ENCODE measurements at regions not wholly inside any gene's neighbourhood (a gene's known extent, or its start where the extent isn't known, plus 50 kb on each side); places are given as distances from the start of the nearest gene placed in this dataset.

DNA sequence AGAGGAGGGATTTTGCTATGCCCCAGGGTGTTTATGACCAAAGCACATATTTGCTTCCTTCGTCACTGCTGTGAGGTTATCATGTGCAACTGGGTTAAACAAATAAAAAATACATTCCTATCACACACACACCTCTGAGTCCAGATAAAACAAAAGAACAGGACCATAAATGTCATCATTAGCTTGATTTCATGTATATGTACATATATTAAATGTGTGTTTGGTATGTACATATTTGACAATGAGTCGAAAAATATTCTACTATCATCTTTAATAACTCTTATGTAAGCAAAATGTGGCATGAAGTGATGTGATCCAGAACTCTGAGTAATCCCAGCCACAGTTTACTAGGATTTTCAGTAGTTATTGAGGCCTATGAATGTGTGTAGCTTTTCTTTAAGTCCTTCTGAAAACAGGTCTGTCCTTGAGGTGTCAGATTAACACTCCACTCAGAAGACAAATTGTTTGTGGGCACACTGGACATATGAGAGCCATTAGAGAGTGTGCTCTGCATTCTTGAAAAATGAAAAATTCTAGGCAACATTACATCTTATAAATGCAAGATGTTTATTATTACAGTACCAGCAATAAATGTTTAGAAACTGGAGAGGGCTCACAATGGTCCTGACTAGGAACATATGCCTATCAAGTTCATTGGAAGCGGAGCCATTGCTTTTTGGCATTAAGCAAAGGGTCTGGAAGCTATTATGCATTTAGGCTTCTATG, 335.1 kb upstream of the SEMA3A start:
- Histone ChIP-seq H4K20me1 (ENCODE audit: insufficient read depth, low read length, poor library complexity, severe bottlenecking) (no peaks in the 10 kb centered on the region), H3K4me3 (ENCODE audit: low read length, poor library complexity, severe bottlenecking) (no peak overlapping the region), H3K9me3 (ENCODE audit: insufficient read depth, low read depth, low read length) (no peaks in the 10 kb centered on the region), H3K79me2 (ENCODE audit: insufficient read depth, low read length) (no peaks in the 10 kb centered on the region), H2AFZ (ENCODE audit: low read length) (no peak overlapping the region), H3K36me3 (ENCODE audit: insufficient read depth, low read length) (no peaks in the 10 kb centered on the region), H3K9ac (ENCODE audit: low read depth, low read length, poor library complexity, severe bottlenecking) (no peak overlapping the region), H3F3A (ENCODE audit: low read depth) (no peaks in the 10 kb centered on the region), H3K4me1 (ENCODE audit: insufficient read depth, low read length, poor library complexity, severe bottlenecking) (no peaks in the 10 kb centered on the region), H3K27me3 (ENCODE audit: insufficient read depth, low read length, poor library complexity, severe bottlenecking) (no peaks in the 10 kb centered on the region), H3K9me2 (replicated peaks; ENCODE audit: low read depth, low read length) (0 out of 2 replicates have a peak, but pooled peaks cover 3% of the 10 kb centered on the region), H3K4me2 (ENCODE audit: low read depth, low read length, poor library complexity, severe bottlenecking) (no peak overlapping the region)
- TF ChIP-seq CTCF (conservative IDR thresholded peaks at IDR 0.05; ENCODE audit: low read length) (no peak), EZH2phosphoT487 (IDR thresholded peaks at IDR 0.05; ENCODE audit: borderline replicate concordance) (no peak)

DNA sequence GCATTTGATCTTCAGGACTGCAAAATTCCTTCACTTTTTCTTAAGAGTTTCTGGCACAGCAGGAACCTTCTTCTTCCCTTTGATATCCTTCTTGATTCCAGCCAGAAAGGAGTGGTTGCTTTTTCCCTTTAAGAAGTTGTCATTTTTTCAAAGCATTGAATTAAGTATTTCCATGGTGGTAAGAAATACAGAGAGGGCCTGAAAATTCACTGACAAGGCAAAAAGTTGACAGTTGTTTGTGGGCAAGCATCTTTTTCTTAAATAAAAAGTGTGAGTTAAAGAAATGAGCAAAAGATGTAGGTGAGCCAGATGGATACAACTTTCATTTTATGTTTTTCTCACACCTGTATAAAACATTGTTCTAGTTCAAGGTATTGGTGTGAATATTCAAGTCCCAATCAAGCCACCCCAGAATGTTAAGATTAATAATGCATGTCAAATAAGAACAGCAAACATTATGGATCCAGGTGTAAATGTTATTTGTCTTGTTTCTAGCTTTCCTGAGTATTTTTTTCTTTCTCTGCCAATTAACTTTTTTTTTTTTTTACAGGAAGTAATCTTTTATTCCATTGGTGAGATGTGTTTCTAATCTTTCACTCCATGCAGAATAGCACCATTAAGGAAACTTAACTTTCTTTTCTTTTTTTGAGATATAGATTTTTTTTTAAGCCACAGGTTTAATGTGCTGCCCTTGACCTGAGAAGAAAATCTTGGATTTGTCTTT, 334.3 kb upstream of the SEMA3A start:
- no peak overlapping the region for H2AFZ ChIP-seq (ENCODE audit: low read length)
- H3K9ac ChIP-seq (ENCODE audit: low read depth, low read length, poor library complexity, severe bottlenecking): no peak overlapping the region
- H3K4me3 ChIP-seq (ENCODE audit: low read length, poor library complexity, severe bottlenecking): no peak overlapping the region

More for the DNA sequence above, 334.3 kb upstream of the SEMA3A start:
- no peaks in the 10 kb centered on the region for H3K79me2 ChIP-seq (ENCODE audit: insufficient read depth, low read length)
- H3K27me3 ChIP-seq (ENCODE audit: insufficient read depth, low read length, poor library complexity, severe bottlenecking): no peaks in the 10 kb centered on the region
- H3K9me2 ChIP-seq (replicated peaks; ENCODE audit: low read depth, low read length): no peaks in the 10 kb centered on the region
- H4K20me1 ChIP-seq (ENCODE audit: insufficient read depth, low read length, poor library complexity, severe bottlenecking): no peaks in the 10 kb centered on the region
- TF ChIP-seq CTCF (conservative IDR thresholded peaks at IDR 0.05; ENCODE audit: low read length): no peak
- TF ChIP-seq EZH2phosphoT487 (IDR thresholded peaks at IDR 0.05; ENCODE audit: borderline replicate concordance): no peak
- no peaks in the 10 kb centered on the region for H3K4me1 ChIP-seq (ENCODE audit: insufficient read depth, low read length, poor library complexity, severe bottlenecking)
- no peaks in the 10 kb centered on the region for H3K36me3 ChIP-seq (ENCODE audit: insufficient read depth, low read length)
- H3F3A ChIP-seq (ENCODE audit: low read depth): no peaks in the 10 kb centered on the region
- H3K9me3 ChIP-seq (ENCODE audit: insufficient read depth, low read depth, low read length): no peaks in the 10 kb centered on the region
- H3K4me2 ChIP-seq (ENCODE audit: low read depth, low read length, poor library complexity, severe bottlenecking): no peak overlapping the region

Measured in Loucy (cell line).